Fibroblast of the aortic adventitia (primary cell): ENCODE measurements at regions not wholly inside any gene's neighbourhood (a gene's known extent, or its start where the extent isn't known, plus 50 kb on each side); places are given as distances from the start of the nearest gene placed in this dataset.

ENCODE experiments used
- DNase-seq: peaks from one replicate; pipeline ENCODE4 v3.0.0-alpha.2; 2010; ENCODE audit warnings: low read depth
- H3K4me3 ChIP-seq: 2 replicates; pipeline ENCODE4 v1.5.1; 2011; ENCODE audit warnings: low read depth, mild to moderate bottlenecking, control low read depth, low read length, moderate library complexity
- CTCF ChIP-seq: IDR thresholded peaks from 2 replicates; pipeline ENCODE4 v1.5.1; 2011; ENCODE audit warnings: mild to moderate bottlenecking, low read length, control low read depth, inconsistent platforms; ENCODE audit not compliant: insufficient read depth

- no peak for TF ChIP-seq CTCF
- H3K4me3 ChIP-seq = no peak overlapping the region
- no peak for DNase-seq
Measured at GRCh38 chrX:39883666-39884065, 214.1 kb downstream of the BCOR start.

GRCh38 chrX:39886282-39886681 is 211.5 kb downstream of the BCOR start:
- no peak for TF ChIP-seq CTCF
- no peak for DNase-seq
- no peak overlapping the region for H3K4me3 ChIP-seq

- TF ChIP-seq CTCF = no peak
- H3K4me3 ChIP-seq = no peak overlapping the region
- DNase-seq = no peak
Measured at GRCh38 chrX:39888730-39889129, 209.0 kb downstream of the BCOR start.

- no peak overlapping the region for H3K4me3 ChIP-seq
- TF ChIP-seq CTCF = no peak
- no peak for DNase-seq
Measured at GRCh38 chrX:39889704-39890103, 208.1 kb downstream of the BCOR start.

GRCh38 chrX:39890807-39891206 is 207.0 kb downstream of the BCOR start:
- no peak overlapping the region for H3K4me3 ChIP-seq
- DNase-seq = no peak
- TF ChIP-seq CTCF = no peak

- H3K4me3 ChIP-seq = no peak overlapping the region
- no peak for DNase-seq
- TF ChIP-seq CTCF = no peak
Measured at GRCh38 chrX:39891781-39892180, 206.0 kb downstream of the BCOR start.
